ENCODE measurements at regions not wholly inside any gene's neighbourhood (a gene's known extent, or its start where the extent isn't known, plus 50 kb on each side); places are given as distances from the start of the nearest gene placed in this dataset.
A peak's percentile ranks its signal among the peaks of the same experiment; 100 is the strongest.

DNA sequence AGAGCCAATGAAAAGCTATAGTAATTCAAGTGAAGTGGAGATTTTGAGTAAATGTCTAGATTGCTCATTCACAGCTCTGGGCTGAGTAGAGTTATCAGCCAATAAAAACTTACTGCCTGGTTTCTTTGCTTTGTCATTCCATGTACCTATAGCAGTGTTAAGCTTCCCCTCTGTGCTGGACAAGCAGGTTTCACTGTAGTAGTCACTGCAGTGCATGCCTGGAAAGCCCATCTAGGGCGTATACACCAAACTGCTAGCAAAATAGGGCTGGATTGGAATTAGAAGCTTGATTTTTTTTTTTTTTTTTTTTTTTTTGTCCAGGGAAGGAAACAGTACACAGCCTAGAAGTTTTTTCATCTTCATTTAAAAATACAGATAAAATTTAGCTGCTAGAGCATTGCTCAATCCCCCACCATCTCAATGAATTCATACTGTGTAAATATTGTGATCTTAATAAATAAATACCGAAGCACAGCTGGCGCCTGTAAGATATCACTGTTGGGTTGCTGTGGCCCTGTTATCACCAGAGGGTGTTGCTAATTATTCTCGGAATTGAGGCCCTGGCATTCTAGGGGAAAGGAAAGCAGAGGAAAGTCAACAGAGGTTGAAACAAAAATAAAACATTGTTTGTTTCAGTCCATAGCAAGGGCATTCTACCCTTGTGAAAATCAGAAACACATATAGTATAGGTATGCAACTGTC is 968.5 kb upstream of the GJE1 start:
- DNase-seq (peak in 4 of 5 donors; percentile 27 to 49 (median 42)), ATAC-seq (peak; percentile 93 to 94 (median 94))
- 31 to 38% (median 34%) methylated on average over 4 of the region's 4 CpGs for WGBS, 4 donors
- H3K27me3 ChIP-seq, result no peaks in the 10 kb centered on the region
- no peak for TF ChIP-seq POLR2A (IDR thresholded peaks at IDR 0.05)
- TF ChIP-seq, protein P1, sequence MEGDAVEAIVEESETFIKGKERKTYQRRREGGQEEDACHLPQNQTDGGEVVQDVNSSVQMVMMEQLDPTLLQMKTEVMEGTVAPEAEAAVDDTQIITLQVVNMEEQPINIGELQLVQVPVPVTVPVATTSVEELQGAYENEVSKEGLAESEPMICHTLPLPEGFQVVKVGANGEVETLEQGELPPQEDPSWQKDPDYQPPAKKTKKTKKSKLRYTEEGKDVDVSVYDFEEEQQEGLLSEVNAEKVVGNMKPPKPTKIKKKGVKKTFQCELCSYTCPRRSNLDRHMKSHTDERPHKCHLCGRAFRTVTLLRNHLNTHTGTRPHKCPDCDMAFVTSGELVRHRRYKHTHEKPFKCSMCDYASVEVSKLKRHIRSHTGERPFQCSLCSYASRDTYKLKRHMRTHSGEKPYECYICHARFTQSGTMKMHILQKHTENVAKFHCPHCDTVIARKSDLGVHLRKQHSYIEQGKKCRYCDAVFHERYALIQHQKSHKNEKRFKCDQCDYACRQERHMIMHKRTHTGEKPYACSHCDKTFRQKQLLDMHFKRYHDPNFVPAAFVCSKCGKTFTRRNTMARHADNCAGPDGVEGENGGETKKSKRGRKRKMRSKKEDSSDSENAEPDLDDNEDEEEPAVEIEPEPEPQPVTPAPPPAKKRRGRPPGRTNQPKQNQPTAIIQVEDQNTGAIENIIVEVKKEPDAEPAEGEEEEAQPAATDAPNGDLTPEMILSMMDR (IDR thresholded peaks at IDR 0.05), result no peak
- peaks cover 0 to 7% (median 0%) of the 10 kb centered on the region in 12 donors for H3K9me3 ChIP-seq
- H3K4me1 ChIP-seq, result peaks cover 0 to 29% (median 7%) of the 10 kb centered on the region in 12 donors
- H3K4me3 ChIP-seq, result no peak overlapping the region
- peak overlapping the region; percentile 43 to 91 (median 72) for H3K27ac ChIP-seq
- H3K36me3 ChIP-seq, result no peaks in the 10 kb centered on the region
- intact Hi-C loops (cut with DNase I), result loop anchor here in 1 of 10 donors (10.0 kb wide), 1 partner anchor 241 kb away; no protein-coding TSS in a partner anchor

DNA sequence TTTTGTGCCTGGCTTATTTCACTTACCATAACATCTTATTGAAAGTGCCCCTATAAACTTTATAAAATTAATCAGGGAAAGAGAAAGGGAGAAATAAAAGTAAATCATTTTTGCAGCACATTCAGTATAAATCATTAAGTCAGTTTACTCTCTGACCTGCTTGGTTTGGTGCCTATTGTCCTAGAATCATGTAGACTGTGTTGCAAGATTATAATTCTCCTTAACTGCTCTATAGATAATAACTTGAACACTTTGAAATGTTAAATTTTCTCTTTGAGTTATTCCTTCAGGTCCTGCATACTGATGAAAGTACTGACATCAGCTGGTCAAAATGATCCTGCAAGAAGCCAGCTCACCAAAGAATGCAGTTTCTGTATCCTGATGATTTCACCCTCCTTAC is 969.6 kb upstream of the GJE1 start:
- Histone ChIP-seq H3K4me3 (no peak overlapping the region), H3K9me3 (peaks cover 0 to 2% (median 0%) of the 10 kb centered on the region in 12 donors), H3K27me3 (no peaks in the 10 kb centered on the region), H3K36me3 (no peaks in the 10 kb centered on the region), H3K27ac (peak overlapping the region in 5 of 12 donors; percentile 72 to 91 (median 83)), H3K4me1 (peaks cover 0 to 36% (median 8%) of the 10 kb centered on the region in 12 donors)
- intact Hi-C loops (cut with DNase I), result loop anchor here in 1 of 10 donors (10.0 kb wide), 1 partner anchor 242 kb away; no protein-coding TSS in a partner anchor
- TF ChIP-seq, protein P1 (IDR thresholded peaks at IDR 0.05), result no peak
- no peak for TF ChIP-seq POLR2A (IDR thresholded peaks at IDR 0.05)
- ATAC-seq, result no peak
- DNase-seq, result no peak

DNA sequence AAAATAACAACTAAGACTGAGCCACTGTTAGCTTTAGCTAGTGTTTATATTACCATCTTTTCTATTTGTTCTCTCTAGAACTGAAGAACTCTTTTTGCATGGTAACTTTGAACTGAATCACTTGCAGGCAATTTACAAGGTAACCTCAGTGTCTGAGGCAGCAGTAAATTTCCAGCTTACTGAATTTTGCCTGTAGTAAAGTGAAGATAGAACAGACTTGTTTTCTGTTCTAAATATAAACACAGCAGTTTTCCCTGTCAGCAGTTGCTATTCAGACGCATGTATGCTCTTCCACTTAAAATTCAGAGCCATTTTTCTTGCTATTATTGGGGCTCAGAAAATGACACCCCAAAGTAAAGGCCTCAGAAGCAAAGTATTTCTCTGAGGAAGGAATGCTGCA is 974.0 kb upstream of the GJE1 start:
- no peak for TF ChIP-seq POLR2A (IDR thresholded peaks at IDR 0.05)
- TF ChIP-seq, protein P1 (IDR thresholded peaks at IDR 0.05), result no peak
- peak overlapping the region in 10 of 12 donors; percentile 22 to 66 (median 59) for H3K27ac ChIP-seq
- intact Hi-C loops (cut with DNase I), result loop anchor here in 1 of 10 donors (10.0 kb wide), 1 partner anchor 174 kb away; no protein-coding TSS in a partner anchor
- no peaks in the 10 kb centered on the region for H3K27me3 ChIP-seq
- H3K36me3 ChIP-seq, result no peaks in the 10 kb centered on the region
- ATAC-seq, result peak in 3 of 4 donors; percentile 31 to 62 (median 54)
- 34 to 44% (median 39%) methylated on average over 1 of the region's 1 CpG for WGBS, 4 donors
- no peaks in the 10 kb centered on the region for H3K9me3 ChIP-seq
- peaks cover 0 to 16% (median under 1%) of the 10 kb centered on the region in 12 donors for H3K4me1 ChIP-seq
- no peak overlapping the region for H3K4me3 ChIP-seq
- no peak for DNase-seq

DNA sequence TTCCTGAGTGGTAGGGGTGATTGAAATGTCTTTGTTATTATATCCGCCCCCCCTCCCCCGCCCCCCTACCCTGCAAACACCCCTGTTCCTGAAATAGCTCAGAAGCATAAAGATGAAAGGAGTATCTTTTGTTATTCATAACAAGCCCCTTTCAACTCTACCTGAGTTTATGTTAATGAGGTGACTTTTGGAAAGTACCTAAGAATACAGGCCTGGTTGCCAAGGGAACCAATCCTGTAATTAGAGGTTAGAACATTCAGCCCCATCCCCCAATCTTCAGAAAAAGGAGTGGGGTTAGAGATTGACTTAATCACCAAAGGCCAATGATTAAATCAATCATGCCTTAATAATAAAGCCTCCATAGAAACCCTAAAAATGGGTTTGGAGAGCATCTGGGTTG is 979.2 kb upstream of the GJE1 start:
- TF ChIP-seq, protein P1 (IDR thresholded peaks at IDR 0.05), result no peak
- no peak for TF ChIP-seq POLR2A (IDR thresholded peaks at IDR 0.05)

More for the DNA sequence above, 979.2 kb upstream of the GJE1 start:
- peaks cover 0 to 3% (median 0%) of the 10 kb centered on the region in 12 donors for H3K9me3 ChIP-seq
- DNase-seq (no peak), ATAC-seq (no peak)
- no peaks in the 10 kb centered on the region for H3K36me3 ChIP-seq
- no peak overlapping the region for H3K4me3 ChIP-seq
- H3K27ac ChIP-seq, result peak overlapping the region in 2 of 12 donors; percentile 26 to 28
- 41 to 70% (median 63%) methylated on average over 2 of the region's 2 CpGs for WGBS, 4 donors
- H3K4me1 ChIP-seq, result peaks cover 0 to 25% (median 6%) of the 10 kb centered on the region in 12 donors
- intact Hi-C loops (cut with DNase I), result loop anchor here in 1 of 10 donors (10.0 kb wide), 1 partner anchor 169 kb away; no protein-coding TSS in a partner anchor
- no peaks in the 10 kb centered on the region for H3K27me3 ChIP-seq

Measured in heart left ventricle (tissue), 16 donors.